ENCODE measurements at regions not wholly inside any gene's neighbourhood (a gene's known extent, or its start where the extent isn't known, plus 50 kb on each side); places are given as distances from the start of the nearest gene placed in this dataset.

GRCh38 chr4:41865981-41866798, 69.0 kb upstream of the TMEM33 start:
- no peak for DNase-seq (ENCODE audit: extremely low read depth in 1 of 11, low read depth in 9 of 11, low spot score in 4 of 11)

- no peak for DNase-seq (ENCODE audit: extremely low read depth in 1 of 11, low read depth in 9 of 11, low spot score in 4 of 11)
Measured at GRCh38 chr4:41865306-41865980, 69.8 kb upstream of the TMEM33 start.

- no peak for DNase-seq (ENCODE audit: extremely low read depth in 1 of 11, low read depth in 9 of 11, low spot score in 4 of 11)
Measured at GRCh38 chr4:41859087-41859486, 76.1 kb upstream of the TMEM33 start.

- no peak for DNase-seq (ENCODE audit: extremely low read depth in 1 of 11, low read depth in 9 of 11, low spot score in 4 of 11)
Measured at GRCh38 chr4:41857226-41857641, 78.0 kb upstream of the TMEM33 start.

GRCh38 chr4:41856797-41857196, 78.4 kb upstream of the TMEM33 start:
- DNase-seq (ENCODE audit: extremely low read depth in 1 of 11, low read depth in 9 of 11, low spot score in 4 of 11): no peak

- no peak for DNase-seq (ENCODE audit: extremely low read depth in 1 of 11, low read depth in 9 of 11, low spot score in 4 of 11)
Measured at GRCh38 chr4:41853973-41854372, 81.3 kb upstream of the TMEM33 start.

GRCh38 chr4:41852229-41852628, 83.0 kb upstream of the TMEM33 start:
- DNase-seq (ENCODE audit: extremely low read depth in 1 of 11, low read depth in 9 of 11, low spot score in 4 of 11): no peak

- DNase-seq (ENCODE audit: extremely low read depth in 1 of 11, low read depth in 9 of 11, low spot score in 4 of 11): no peak
Measured at GRCh38 chr4:41851621-41852020, 83.6 kb upstream of the TMEM33 start.

GRCh38 chr4:41844327-41844726, 90.9 kb upstream of the TMEM33 start:
- DNase-seq (ENCODE audit: extremely low read depth in 1 of 11, low read depth in 9 of 11, low spot score in 4 of 11): no peak

- no peak for DNase-seq (ENCODE audit: extremely low read depth in 1 of 11, low read depth in 9 of 11, low spot score in 4 of 11)
Measured at GRCh38 chr4:41839916-41840854, 91.7 kb upstream of the PHOX2B start.

- no peak for DNase-seq (ENCODE audit: extremely low read depth in 1 of 11, low read depth in 9 of 11, low spot score in 4 of 11)
Measured at GRCh38 chr4:41838590-41838989, 90.1 kb upstream of the PHOX2B start.

- DNase-seq (ENCODE audit: extremely low read depth in 1 of 11, low read depth in 9 of 11, low spot score in 4 of 11): no peak
Measured at GRCh38 chr4:41835321-41835995, 86.9 kb upstream of the PHOX2B start.

- no peak for DNase-seq (ENCODE audit: extremely low read depth in 1 of 11, low read depth in 9 of 11, low spot score in 4 of 11)
Measured at GRCh38 chr4:41832961-41833360, 84.4 kb upstream of the PHOX2B start.

GRCh38 chr4:41822325-41822724, 73.8 kb upstream of the PHOX2B start:
- no peak for DNase-seq (ENCODE audit: extremely low read depth in 1 of 11, low read depth in 9 of 11, low spot score in 4 of 11)

GRCh38 chr4:41820473-41820872, 71.9 kb upstream of the PHOX2B start:
- DNase-seq (ENCODE audit: extremely low read depth in 1 of 11, low read depth in 9 of 11, low spot score in 4 of 11): no peak

GRCh38 chr4:41819621-41820020, 71.1 kb upstream of the PHOX2B start:
- DNase-seq (ENCODE audit: extremely low read depth in 1 of 11, low read depth in 9 of 11, low spot score in 4 of 11): no peak

GRCh38 chr4:41815473-41815872, 66.9 kb upstream of the PHOX2B start:
- no peak for DNase-seq (ENCODE audit: extremely low read depth in 1 of 11, low read depth in 9 of 11, low spot score in 4 of 11)

GRCh38 chr4:41814565-41814964, 66.0 kb upstream of the PHOX2B start:
- peak in 9 of 11 donors; percentile 9 to 24 (median 16) for DNase-seq (ENCODE audit: extremely low read depth in 1 of 11, low read depth in 9 of 11, low spot score in 4 of 11)

- DNase-seq (ENCODE audit: extremely low read depth in 1 of 11, low read depth in 9 of 11, low spot score in 4 of 11): no peak
Measured at GRCh38 chr4:41806807-41807206, 58.3 kb upstream of the PHOX2B start.

Measured in renal cortex interstitium (tissue), 11 donors.